ENCODE measurements at regions not wholly inside any gene's neighbourhood (a gene's known extent, or its start where the extent isn't known, plus 50 kb on each side); places are given as distances from the start of the nearest gene placed in this dataset.

- no peak for TF ChIP-seq CTCF (IDR thresholded peaks at IDR 0.05)
- TF ChIP-seq POLR2A (IDR thresholded peaks at IDR 0.05): no peak
- TF ChIP-seq POLR2AphosphoS5 (IDR thresholded peaks at IDR 0.05): no peak
Measured at GRCh38 chr15:39344662-39345141, 236.2 kb upstream of the THBS1 start.
